Spleen (tissue), 11 donors: ENCODE measurements at regions not wholly inside any gene's neighbourhood (a gene's known extent, or its start where the extent isn't known, plus 50 kb on each side); places are given as distances from the start of the nearest gene placed in this dataset.

ENCODE experiments used
- DNase-seq: peaks from one replicate; pipeline ENCODE4 v3.0.0-alpha.2; 2020
- H3K27ac ChIP-seq, 8 donors: fragments of 200-600 bp; sonication (generic) in 7 of 8; 1 replicate in 4 of 8; 2 replicates in 4 of 8; pipeline versions ENCODE4 v1.5.0 to v1.8.0; 2016 to 2021; ENCODE audit warnings: inconsistent platforms in 4 of 8, mild to moderate bottlenecking in 4 of 8, moderate library complexity in 1 of 8
- H3K27me3 ChIP-seq, 7 donors: fragments of 200-600 bp; sonication (generic) in 6 of 7; replicated peaks in 1 of 7; 1 replicate in 4 of 7; 2 replicates in 3 of 7; pipeline versions ENCODE4 v1.5.0 to v1.8.0; 2016 to 2021; ENCODE audit warnings: inconsistent platforms in 3 of 7, mild to moderate bottlenecking in 1 of 7
- H3K36me3 ChIP-seq, 6 donors: fragments of 200-600 bp; sonication (generic) in 5 of 6; 1 replicate in 4 of 6; 2 replicates in 2 of 6; pipeline versions ENCODE4 v1.5.0 to v1.8.0; 2016 to 2021; ENCODE audit warnings: inconsistent platforms in 2 of 6
- H3K4me1 ChIP-seq, 6 donors: fragments of 200-600 bp; sonication (generic) in 5 of 6; 1 replicate in 3 of 6; 2 replicates in 3 of 6; pipeline versions ENCODE4 v1.5.0 to v1.8.0; 2016 to 2021; ENCODE audit warnings: inconsistent platforms in 3 of 6
- H3K4me3 ChIP-seq, 8 donors: fragments of 200-600 bp; sonication (generic) in 7 of 8; 1 replicate in 4 of 8; 2 replicates in 4 of 8; pipeline versions ENCODE4 v1.5.0 to v1.8.0; 2016 to 2021; ENCODE audit warnings: inconsistent platforms in 4 of 8, mild to moderate bottlenecking in 4 of 8, moderate library complexity in 2 of 8
- H3K9me3 ChIP-seq, 8 donors: fragments of 200-600 bp; sonication (generic) in 7 of 8; 1 replicate in 4 of 8; 2 replicates in 4 of 8; pipeline versions ENCODE4 v1.5.0 to v1.8.0; 2016 to 2021; ENCODE audit warnings: inconsistent platforms in 4 of 8
- CTCF ChIP-seq, 11 experiments: fragments of 200-600 bp in 7 of 11; fragments of 450-650 bp in 4 of 11; sonication (generic) in 4 of 11; IDR thresholded peaks in 8 of 11; conservative IDR thresholded peaks in 3 of 11; 1 replicate in 7 of 11; 2 replicates in 4 of 11; pipeline versions ENCODE4 v1.4.0 to v1.8.0; 2016 to 2021; ENCODE audit warnings: antibody characterized with exemption in 11 of 11, inconsistent platforms in 4 of 11, mild to moderate bottlenecking in 1 of 11
- POLR2A ChIP-seq, 3 donors: fragments of 450-650 bp; IDR thresholded peaks; one replicate each; pipeline ENCODE4 v1.5.1; 2017; ENCODE audit warnings: antibody characterized with exemption in 3 of 3, mild to moderate bottlenecking in 1 of 3
- POLR2AphosphoS5 ChIP-seq, 3 donors: sonication (generic); formaldehyde crosslinking; IDR thresholded peaks; one replicate each; pipeline ENCODE4 v1.5.1; 2017; ENCODE audit warnings: antibody characterized with exemption in 3 of 3
- WGBS, 5 donors: extraction: QIAGEN DNeasy Blood & Tissue Kit in 3 of 5; methylation state at CpG; one replicate each; pipeline versions ENCODE4 v1.1.5 to v1.1.7; 2013 to 2018; 5-methylcytosine and 5-hydroxymethylcytosine counted together
- intact Hi-C: fragments of 100-400 bp; cut with DNase I; formaldehyde crosslinking; loops from one replicate; pipeline ENCODE4 v1.15.0; 2023; ENCODE audit warnings: low total_unique reads
- donor health status: healthy with polysubstance abuse.
- donor health status: DM: no; HTN: no; CAD: no; lungs with moderate emphysema.
- donor health status: DM: no; HTN: no; CAD: no.
- donor health status: Bipolar disorder and iron deficiency.
- donor health status: healthy.
- donor health status: DM: no; HTN: no; CAD: no.
- donor health status: DM: yes; HTN: yes; CAD: no.

- Histone ChIP-seq H3K27me3 (no peaks in the 10 kb centered on the region), H3K4me1 (no peaks in the 10 kb centered on the region), H3K27ac (no peak overlapping the region), H3K4me3 (no peak overlapping the region), H3K9me3 (no peaks in the 10 kb centered on the region), H3K36me3 (no peaks in the 10 kb centered on the region)
- DNase-seq, result no peak
- intact Hi-C loops, result no loop called here
- TF ChIP-seq CTCF (IDR thresholded peaks at IDR 0.05 in 8 of 11, conservative IDR thresholded peaks at IDR 0.05 in 3 of 11) (no peak), POLR2AphosphoS5 (IDR thresholded peaks at IDR 0.05) (no peak), POLR2A (IDR thresholded peaks at IDR 0.05) (no peak)
These were observed 439.9 kb downstream of the TBL1XR1 start for GRCh38 chr3:176757429-176757828.

- WGBS, 5 donors, result 86 to 94% (median 90%) methylated on average over 6 of the region's 6 CpGs
- no peak overlapping the region for H3K4me3 ChIP-seq
- TF ChIP-seq CTCF (IDR thresholded peaks at IDR 0.05 in 8 of 11, conservative IDR thresholded peaks at IDR 0.05 in 3 of 11) (no peak), POLR2A (IDR thresholded peaks at IDR 0.05) (no peak), POLR2AphosphoS5 (IDR thresholded peaks at IDR 0.05) (no peak)
- H3K4me1 ChIP-seq, result no peaks in the 10 kb centered on the region
- intact Hi-C loops, result no loop called here
- DNase-seq, result no peak
- H3K27ac ChIP-seq, result no peak overlapping the region
- H3K9me3 ChIP-seq, result no peaks in the 10 kb centered on the region
- no peaks in the 10 kb centered on the region for H3K36me3 ChIP-seq
- no peaks in the 10 kb centered on the region for H3K27me3 ChIP-seq
These were observed 441.3 kb downstream of the TBL1XR1 start for GRCh38 chr3:176755977-176756376.

GRCh38 chr3:176755552-176755951 is 441.7 kb downstream of the TBL1XR1 start:
- no peak for DNase-seq
- WGBS, 5 donors, result 34 to 95% (median 90%) methylated on average over 1 of the region's 1 CpG
- Histone ChIP-seq H3K9me3 (no peaks in the 10 kb centered on the region), H3K27me3 (no peaks in the 10 kb centered on the region), H3K27ac (no peak overlapping the region), H3K4me1 (no peaks in the 10 kb centered on the region), H3K4me3 (no peak overlapping the region), H3K36me3 (no peaks in the 10 kb centered on the region)
- intact Hi-C loops, result no loop called here
- no peak for TF ChIP-seq CTCF (IDR thresholded peaks at IDR 0.05 in 8 of 11, conservative IDR thresholded peaks at IDR 0.05 in 3 of 11)

GRCh38 chr3:176741664-176742047 is 455.6 kb downstream of the TBL1XR1 start:
- TF ChIP-seq POLR2AphosphoS5 (IDR thresholded peaks at IDR 0.05) (no peak), CTCF (IDR thresholded peaks at IDR 0.05 in 8 of 11, conservative IDR thresholded peaks at IDR 0.05 in 3 of 11) (no peak), POLR2A (IDR thresholded peaks at IDR 0.05) (no peak)
- H3K36me3 ChIP-seq, result no peaks in the 10 kb centered on the region
- intact Hi-C loops, result no loop called here
- no peak for DNase-seq
- H3K27ac ChIP-seq, result no peak overlapping the region
- no peaks in the 10 kb centered on the region for H3K27me3 ChIP-seq
- WGBS, 5 donors, result 40 to 81% (median 70%) methylated on average over 2 of the region's 2 CpGs
- no peaks in the 10 kb centered on the region for H3K4me1 ChIP-seq
- no peak overlapping the region for H3K4me3 ChIP-seq
- no peaks in the 10 kb centered on the region for H3K9me3 ChIP-seq
